GM21360 (cell line): ENCODE measurements at regions not wholly inside any gene's neighbourhood (a gene's known extent, or its start where the extent isn't known, plus 50 kb on each side); places are given as distances from the start of the nearest gene placed in this dataset.

ENCODE experiments used
- ATAC-seq: cut with Tn5 transposase; IDR thresholded peaks from one replicate; pipeline ENCODE4 v1.9.1; 2021; ENCODE audit warnings: mild to moderate bottlenecking, moderate library complexity; ENCODE audit not compliant: unreplicated experiment

DNA sequence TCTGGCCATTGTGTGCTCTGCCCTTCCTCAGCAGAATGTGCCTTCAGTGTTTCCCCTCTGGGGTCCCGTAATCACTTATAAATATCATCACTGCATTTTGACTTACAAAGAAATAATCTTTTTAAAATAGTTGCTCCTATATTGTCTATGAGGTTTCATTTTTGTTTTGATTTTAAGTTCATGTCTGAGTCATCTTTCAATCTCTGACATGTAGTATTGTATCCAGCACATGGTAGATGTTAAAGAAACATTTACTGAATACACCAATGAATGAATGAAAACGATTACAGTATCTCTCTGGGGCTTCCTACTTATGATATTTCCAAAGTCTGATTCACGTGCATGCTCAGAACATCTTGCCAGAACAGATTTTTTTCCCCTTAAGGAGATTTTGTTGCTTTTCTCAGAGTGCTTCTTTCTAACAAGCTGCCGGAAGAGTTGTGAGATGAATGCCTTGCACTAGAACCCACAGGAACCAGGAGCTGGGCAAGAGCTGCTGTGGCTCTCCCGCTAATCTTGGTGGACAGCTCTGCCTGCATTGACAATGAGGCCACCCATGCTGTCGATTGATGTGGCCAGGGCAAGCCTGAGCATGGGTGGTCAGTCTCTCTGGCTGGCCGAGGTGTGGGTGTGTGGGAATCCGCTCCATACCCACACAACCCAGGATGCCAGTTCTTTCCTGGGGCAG is 199.4 kb downstream of the CYRIA start:
- no peak for ATAC-seq

DNA sequence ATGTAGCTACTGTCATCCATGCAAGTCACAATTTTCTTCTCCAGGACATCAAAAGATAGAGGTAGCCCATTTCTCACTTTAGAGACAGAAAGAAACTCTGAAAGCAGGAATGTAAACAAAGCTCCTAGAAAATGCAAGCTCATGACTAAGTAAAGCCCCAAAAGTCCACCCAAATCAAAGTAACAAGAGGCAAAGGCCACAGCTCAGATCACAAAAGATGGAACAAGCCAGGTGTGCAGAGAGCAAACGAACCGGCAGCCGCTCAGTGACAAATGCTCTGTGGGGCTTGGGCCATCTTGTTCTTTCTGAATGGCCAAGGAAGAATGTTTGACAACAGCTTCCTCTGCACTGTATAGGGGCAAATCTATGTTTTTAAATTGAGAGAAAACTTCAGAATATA is 201.0 kb downstream of the CYRIA start:
- no peak for ATAC-seq

DNA sequence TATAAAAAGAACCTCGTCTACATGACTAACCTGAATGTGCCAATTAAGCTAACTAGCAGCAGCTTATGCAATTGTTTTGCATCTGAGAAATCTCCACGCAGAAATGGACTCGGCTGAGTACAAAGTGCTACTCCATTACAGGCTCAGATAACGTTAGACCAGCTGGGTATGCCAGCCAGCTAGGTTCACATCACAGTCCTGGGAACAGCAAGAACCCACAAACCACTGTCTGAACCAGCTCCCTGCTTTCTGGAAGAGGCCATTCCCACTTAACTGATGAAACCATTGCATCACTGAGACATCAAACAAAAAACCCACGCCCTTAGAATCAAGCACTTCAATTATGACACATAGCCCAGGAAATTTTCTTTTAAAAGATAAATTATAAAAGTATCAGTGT is 202.7 kb downstream of the CYRIA start:
- ATAC-seq, result no peak

DNA sequence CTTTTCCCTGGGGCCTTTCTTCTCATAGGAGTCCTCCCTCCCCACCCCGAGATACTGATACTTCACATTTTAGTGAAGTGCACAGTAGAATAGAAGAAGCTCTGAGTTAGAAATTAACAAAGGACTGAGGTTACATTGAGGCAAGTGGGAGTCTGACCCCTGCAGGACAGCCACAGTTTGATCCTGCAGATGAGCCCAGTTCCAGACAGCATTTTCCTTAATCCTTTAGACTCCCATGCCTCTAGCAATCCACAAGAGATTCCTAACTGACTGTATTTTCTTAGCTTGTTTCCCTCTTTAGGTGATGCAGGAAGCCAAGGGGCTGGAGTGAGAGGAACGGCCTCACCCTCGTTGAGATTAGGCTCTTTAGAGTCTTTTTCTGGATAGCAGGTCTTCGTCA is 204.0 kb downstream of the CYRIA start:
- no peak for ATAC-seq

DNA sequence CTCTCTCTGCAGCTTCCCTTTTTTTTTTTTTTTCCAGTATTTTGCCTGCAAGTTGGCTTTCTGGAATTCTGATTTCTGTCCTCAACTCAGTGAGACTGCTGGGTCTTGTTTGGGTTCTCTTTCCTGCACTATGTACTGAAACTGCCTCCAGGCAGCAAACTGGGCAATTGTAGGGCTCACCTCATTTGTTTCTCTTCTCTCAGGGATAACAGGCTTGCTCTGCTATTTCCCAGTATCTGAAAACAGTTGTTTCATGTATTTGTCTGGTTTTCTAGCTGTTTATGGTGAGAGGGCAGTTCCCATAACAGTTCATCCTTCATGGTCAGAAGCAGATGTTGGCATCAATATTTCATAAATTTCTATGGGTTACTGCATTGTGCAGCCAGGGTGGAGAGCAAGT is 206.0 kb downstream of the CYRIA start:
- no peak for ATAC-seq

DNA sequence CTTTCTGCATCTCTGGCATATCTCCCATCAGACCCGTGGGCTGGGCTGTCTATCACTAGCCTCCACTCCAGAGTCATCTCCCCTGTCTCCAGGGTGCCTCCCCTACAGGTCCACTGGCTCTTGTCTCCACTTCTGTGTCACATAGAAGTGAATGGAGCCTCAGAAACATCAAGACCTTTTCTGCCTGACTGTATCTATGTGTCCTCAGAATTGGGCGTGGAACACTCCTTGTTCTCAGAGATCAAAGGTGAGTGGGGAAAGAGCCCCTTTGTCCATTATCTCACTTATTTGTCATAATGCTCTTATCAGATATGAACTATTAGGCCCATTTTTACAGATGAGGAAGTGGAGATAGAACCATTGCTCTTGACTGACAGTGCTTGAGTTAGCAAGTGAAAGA is 211.0 kb downstream of the CYRIA start:
- no peak for ATAC-seq

DNA sequence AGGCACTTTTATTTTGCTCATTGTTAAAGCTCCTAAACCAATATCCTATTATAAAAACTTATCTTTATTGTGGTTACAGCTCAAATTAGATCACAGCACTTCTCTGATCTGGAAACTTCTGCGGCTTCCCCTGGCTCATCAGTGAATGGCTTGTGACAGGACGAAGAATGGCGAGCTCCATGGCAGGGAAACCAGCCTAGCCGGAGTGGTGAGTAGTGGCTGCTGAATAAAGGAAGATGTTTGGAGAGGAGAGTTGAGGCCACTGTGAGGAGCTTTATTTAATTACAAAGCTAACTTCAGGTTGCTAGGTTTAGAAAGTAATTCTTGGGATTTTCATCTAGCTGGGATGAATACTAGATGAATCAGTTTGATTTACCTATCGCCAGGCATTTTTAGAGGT is 213.5 kb downstream of the CYRIA start:
- no peak for ATAC-seq

DNA sequence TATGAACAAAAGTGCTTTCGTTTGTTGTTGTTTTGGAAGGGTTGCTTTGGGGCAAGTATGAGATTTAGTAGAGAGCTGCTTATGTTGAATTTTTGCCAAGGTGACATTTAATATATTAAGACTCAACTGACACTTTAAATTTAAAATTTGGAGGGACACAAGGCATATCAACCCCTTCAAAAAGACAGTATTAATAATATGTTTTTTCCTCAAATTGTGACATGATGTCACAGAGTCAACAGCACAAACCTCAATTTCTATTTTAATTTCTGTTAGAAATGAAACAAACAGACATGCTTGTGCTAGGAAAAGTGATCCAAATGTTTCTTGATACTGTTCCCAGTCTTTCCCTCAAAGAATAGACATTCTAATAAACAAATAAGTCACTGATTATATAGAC is 218.9 kb downstream of the CYRIA start:
- no peak for ATAC-seq

DNA sequence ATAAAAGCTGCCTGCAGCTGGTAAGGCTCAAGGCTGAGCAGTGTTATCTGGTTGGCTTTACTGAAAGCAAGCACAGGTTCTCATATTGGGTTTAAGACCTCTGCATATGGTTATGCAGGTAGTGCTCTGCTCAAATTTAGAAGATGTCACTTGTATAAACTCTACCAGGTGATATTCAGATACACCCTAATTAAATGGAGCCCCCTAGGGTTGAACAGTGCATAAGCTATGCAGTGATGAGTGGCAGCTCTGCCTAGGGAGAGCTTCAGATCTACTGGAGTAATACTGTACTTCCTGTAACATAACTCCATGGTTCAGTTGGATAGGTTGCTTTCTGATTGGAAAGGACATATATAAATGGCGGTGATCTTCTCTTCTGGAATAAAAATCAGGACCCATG is 222.7 kb downstream of the CYRIA start:
- no peak for ATAC-seq

DNA sequence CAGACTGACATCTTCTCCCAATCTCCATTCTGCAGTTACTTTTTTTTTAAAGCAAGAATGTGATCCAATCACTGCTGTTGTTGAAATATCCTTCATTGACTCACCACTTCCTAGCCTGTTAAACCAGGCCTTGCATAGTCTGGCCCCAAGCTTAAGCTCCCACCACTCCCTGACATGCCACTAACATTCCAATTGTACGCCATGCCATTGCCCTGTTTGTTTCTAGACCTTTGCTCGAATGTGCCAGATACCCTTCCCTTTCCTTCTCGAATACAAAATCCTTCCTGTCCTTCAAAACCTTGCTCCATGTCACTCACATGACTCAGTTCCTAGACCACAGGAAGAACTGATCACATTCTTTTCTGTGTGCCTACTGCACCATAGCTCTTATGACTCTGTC is 224.2 kb downstream of the CYRIA start:
- ATAC-seq, result no peak

DNA sequence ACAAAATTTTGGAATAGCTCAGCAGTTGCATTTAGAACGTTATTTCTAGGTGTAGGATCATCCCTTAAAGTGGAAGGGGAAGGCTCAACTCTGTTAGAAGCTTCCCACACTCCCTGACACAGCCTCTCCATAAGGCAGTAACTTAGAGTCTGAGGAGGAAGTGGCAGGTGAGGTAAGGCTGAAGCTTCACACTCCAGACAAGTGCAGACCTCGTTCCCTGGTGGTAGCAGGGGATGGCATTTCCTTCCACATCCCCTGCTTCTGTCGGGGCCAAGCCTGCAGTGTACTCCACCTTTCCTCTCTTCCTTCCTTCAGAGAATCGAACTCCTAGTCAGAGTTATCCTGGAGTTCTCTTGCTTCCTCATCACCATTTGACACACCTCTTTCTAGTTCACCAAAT is 224.7 kb downstream of the CYRIA start:
- ATAC-seq, result no peak

DNA sequence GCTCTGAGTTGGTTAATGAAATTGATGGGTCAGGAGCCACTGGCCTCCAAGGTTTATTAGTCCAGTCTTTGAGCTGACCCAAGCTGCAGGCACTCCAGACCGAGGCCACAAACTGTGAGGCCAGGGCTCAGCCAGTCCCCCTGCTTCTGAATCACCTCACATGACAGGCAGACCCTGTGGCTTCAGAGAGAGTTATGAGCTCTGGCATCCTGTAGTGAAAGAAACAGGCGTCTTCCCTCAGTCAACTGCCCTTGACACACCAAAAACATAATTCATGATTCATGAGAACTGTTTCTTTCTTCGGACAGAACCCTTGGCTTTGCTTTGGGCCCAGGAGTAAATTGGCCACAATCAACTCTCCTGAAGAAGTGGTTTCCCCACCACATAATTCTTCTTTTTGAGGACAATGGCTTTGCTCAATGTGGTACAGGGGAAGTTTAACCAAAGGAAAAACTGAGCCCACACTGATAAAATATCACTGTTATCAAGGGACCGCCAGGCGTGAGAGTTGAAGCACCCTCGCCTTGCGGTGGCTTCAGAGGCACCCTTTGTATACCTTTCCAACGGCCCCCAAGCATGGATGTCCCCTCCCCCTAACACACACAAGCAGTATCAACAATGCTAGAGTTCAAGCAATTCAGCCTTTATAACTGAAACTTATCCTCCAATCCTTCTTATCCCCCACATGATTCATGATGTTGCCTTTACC is 226.9 kb downstream of the CYRIA start:
- ATAC-seq, result no peak

DNA sequence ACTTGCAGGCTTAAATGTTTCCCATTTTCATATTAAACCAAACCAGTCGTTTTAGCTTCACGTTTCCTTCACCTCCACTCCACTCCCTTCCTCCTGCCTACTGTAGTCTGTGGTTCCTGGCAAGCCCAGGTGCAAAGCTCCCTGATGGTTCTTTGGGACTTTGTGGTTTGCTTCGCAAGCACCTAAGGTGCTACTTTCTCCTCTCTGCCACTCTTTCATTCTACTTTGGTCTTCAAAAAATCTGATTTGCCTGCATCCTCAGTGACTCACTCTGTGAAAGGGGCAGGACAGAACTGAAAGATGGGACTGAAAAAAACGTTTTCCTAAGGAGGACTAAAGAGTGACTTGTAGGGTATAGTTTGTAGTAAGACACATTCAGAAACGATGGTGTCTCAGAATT is 228.4 kb downstream of the CYRIA start:
- ATAC-seq, result no peak

DNA sequence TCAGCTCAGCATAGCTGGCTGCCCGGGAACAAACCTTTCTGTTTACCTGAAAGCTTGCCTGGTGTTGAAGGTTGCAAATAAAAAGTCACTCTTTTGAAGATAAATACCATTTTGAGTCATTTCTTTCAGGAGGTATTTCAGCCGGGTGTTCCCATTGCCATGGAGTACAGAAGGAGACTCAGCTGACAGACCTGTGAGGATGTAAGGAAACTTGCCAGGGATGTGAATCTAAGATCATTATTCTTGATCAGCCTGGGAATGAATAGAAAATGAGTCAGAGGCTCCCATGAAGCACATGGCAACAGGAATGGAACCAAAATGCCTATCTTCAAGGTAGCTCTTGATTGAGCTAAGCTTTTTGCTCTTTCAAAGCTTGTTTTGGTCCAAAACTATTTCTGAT is 231.2 kb downstream of the CYRIA start:
- ATAC-seq, result no peak

DNA sequence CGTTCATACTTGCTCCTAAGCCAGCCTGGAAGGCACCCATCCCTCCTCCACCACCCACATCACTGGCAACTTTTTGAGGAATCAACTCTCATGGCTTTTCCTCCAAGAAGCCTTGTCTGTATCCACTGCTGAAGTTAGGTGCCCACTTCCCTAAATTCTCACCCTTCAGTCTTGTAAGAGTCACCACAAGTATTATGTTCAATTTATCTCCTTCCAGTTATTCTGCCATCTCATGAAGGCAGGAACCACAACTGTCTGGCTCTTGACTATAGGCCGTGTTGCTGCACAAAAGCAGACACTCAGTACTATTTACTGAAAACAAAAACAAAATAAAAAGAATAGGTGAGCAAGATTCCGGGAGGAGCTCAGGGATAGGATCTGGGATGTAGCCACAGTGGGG is 234.8 kb downstream of the CYRIA start:
- ATAC-seq, result no peak

DNA sequence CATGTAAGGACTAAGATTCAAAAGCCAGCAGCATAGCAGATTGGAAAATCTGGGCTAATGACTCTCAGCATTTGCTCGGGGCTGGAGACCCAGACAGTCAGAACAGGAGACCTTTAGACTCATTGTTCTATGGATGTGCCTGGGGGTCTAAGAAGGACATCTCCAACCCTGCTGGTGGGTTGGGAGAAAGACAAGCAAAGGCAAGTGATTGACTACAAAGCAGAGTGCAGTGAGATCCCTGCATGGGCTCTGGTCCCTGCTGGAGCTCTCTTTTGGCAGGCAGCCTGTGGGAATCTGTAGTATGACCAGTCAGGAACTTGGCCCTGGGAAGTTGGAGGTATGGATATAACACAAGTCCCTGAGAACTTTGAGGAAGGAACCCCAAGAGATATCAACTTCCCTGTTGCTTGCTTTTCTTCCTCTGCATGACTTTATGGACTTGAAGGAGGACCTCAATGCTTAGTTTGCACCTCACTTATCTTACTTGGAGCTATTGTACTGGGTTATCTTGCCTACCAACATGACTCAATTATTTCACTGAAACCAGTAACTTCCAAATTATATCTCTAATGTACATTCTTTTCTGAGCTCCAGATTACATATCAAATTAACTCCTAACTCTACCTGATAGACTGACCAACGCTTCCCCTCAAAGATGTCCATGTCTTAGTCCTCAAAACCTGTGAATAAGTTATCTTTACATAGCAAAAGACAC is 236.0 kb downstream of the CYRIA start:
- ATAC-seq, result no peak

DNA sequence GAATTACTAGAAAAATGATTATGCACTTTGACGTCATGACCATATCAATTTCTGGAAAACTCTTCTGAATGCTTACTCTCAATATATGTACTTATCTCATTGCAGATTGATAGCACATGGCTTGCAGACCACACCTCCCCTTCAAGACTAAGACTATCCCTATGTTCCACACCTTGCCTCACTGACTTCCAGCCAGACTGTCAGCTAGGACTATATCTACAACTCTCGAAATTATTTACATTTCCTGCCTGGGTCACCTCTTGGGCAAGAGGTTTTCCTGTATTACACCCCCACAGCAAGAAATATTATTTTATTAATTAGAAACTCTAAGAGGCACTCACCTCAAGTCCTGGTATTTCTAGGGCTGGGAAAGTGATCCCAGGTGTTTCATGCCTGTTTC is 236.6 kb downstream of the CYRIA start:
- ATAC-seq, result no peak

DNA sequence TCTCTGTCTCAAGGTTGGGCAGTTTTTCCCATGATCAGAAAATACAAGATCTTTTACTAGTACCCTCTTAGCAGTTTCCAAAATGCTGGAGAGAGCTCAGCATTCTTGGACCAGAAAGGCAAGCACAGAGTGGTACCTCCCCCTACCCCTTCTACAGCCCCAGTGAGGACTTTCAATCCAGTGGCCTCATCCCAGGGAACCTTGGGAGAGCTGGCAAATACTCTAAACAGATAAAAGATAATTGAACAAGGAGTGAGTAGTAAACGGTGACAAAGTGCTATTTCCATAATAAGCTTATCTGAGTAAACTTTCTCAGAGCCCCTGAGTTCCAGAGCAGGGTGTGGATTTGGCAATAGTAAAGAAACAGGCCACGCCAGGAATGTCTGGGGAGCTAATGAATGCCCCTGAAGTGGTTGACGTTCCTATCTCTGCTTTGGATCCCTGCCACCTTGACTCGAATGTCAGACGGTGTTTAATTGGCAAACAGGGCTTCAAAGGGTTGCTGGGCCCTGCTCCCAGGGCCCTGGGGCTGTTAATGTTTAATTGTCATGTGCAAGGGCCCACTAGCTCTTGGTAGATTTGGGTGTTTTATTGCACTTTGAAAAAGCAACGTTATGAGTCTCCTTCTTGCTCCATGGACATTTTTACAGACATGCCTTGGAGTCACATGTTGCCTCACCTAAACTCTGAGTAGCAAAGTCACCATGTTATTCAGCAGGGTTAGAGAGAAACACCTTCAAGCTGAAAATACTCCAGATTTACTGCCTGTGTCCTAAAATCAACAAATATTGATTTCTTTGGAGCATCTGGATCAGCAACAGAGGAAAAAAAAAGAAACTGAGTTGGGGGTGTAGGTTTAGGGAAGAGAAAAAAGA is 239.9 kb downstream of the CYRIA start:
- ATAC-seq, result no peak

DNA sequence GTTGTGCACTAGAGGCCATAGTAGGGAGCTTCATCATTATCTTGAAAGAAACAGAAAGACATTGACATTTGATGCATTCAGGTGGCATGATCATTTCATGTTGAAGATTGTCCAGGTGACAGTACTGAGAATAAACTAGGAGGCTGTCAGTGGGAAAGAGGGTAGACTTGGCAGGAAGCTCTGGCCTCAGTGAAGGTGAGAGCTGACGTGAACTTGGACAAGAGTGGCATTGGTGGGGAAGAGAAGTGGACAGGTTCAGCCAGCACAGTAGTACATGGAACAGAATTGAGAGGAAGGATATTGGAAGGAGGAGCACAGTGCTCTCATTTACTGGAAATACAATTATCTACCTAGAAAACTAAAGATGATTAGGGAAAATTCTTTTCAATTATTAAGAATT is 245.2 kb downstream of the CYRIA start:
- ATAC-seq, result no peak

DNA sequence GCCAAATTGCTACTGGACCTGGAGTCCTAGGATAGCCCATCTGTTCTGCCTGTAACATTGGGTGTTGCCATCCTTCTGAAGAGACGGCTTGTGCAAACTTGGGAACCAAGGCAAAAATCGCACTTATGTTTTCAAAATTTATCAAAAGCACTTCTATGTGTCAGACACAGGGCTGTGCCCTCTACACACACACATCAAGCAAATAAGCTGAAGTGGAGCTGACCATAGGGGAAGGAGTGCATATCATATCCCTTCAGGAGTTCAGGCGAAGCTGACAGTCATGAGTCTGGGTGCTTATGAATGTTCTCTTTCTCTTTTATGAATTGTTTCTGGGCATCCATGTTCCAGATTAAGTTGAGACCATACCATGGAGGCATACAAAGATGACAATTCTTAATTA is 247.9 kb downstream of the CYRIA start:
- no peak for ATAC-seq

DNA sequence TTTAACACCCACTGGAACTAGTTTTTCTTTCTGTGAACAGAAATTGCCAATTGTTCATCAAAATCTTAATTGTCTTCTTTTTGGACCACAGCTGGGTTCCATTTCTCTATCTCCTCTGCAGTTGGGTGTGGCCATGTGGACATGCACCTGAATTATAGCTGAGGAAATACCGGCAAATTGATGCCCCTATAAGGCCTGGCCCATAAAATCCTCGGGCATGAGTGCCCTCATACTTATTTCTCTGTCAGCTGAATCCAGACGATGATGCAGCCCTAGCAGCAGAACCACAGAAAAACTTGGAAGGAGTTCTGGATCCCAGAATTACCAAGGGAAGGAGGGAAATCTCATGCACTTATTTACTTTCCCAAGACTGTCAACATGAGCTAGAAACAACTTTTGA is 249.0 kb downstream of the CYRIA start:
- no peak for ATAC-seq
